ENCODE measurements at regions not wholly inside any gene's neighbourhood (a gene's known extent, or its start where the extent isn't known, plus 50 kb on each side); places are given as distances from the start of the nearest gene placed in this dataset.

DNA sequence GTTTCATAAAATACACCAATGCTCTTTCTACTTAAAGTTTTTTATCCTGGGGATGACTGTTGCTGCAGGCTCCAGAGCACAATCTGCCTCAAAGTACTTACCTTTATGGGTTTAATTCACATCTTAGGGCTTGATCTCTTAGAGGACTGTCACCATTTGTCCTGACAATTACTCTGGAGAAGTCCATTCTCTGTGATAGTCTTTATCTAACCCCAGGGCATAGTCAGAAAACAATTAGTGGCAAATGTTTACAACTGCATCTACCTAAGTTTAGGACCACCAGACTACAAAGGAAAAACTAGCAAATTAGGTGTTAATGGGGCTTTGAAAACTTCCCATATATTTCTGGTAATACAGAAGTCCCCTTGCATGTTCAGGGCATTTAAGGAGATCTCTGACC is 973.5 kb downstream of the JRKL start:
- no peak for TF ChIP-seq JUND (IDR thresholded peaks at IDR 0.05; ENCODE audit: low read depth)
- in situ Hi-C loops (cut with HindIII; ENCODE audit: low pct_unique_long_range_greater_than_20kb, low sequenced_read_pairs), result no loop called here
- no peak for DNase-seq (ENCODE audit: low read depth in 1 of 2, low spot score in 1 of 2)

DNA sequence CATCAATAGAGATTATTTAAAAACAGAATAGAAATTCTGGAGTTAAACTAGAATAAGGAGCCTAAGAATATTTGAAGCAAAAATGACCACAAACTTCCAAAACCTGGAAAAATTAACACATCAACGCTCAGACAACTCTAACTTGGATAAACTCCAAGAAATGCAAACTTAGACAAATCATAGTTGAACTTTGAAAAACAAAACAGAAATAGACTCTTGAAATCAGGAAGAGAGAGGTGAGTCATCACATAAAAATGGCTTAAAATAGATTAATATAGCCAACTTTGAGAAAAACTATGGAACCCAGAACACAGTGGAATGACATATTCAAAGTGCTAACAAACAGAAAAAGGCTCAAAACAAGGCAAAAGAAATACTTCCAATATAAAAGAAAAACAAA is 974.2 kb downstream of the JRKL start:
- TF ChIP-seq JUND (IDR thresholded peaks at IDR 0.05; ENCODE audit: low read depth), result no peak
- in situ Hi-C loops (cut with HindIII; ENCODE audit: low pct_unique_long_range_greater_than_20kb, low sequenced_read_pairs), result no loop called here
- no peak for DNase-seq (ENCODE audit: low read depth in 1 of 2, low spot score in 1 of 2)

DNA sequence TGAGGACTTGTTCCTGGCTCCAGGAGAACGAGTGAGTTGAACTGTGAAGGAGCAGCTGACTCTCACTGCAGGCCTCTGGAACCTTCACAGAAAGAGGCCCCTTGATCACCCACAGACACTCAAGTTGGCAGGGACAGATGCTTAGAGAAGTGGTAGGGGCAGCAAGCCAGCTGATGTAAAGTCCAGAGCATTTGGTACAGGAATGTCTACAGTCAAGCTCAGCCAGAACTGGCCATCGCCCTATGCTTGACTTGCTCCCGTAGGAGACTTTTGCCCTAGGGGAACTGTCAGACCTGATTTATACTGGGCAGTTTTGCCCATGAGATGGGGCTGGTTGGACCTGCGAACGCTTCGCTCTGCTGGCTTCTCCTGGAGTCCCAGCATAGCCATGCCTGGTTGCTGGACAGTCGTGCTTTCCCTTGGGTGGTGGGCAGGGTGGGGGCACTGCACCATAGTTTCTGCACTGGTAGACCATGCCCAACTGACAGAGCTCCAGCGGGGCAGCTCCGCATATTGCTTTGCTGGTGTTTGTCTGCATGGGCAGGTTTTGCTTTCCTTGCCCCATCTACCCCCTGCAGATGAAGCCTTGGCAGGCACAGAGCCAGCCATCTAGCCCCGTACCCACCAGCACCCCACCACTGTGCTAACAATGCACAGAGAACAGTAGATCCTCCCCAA is 977.7 kb downstream of the JRKL start:
- DNase-seq (ENCODE audit: low read depth in 1 of 2, low spot score in 1 of 2), result peak in 1 of 2 experiments; percentile 29
- in situ Hi-C loops (cut with HindIII; ENCODE audit: low pct_unique_long_range_greater_than_20kb, low sequenced_read_pairs), result no loop called here
- no peak for TF ChIP-seq JUND (IDR thresholded peaks at IDR 0.05; ENCODE audit: low read depth)

DNA sequence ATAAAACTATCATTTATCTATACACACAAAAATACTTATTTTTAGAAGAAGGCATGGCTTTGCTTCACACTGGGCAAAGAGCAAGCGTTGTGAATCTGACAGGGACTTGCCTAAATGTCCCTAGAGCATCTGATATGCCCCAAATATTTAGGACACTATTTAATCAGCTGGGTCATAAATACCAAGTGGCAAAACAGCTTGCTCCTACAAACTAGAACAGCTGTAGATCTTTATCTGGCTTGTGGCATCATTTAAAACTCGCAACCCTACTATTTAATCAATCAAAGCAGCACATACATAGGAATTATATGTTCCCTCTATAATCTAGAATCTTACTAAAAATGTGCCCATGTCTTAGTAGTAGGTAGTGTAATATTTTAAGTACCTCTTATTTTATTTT is 999.5 kb downstream of the JRKL start:
- in situ Hi-C loops (cut with HindIII; ENCODE audit: low pct_unique_long_range_greater_than_20kb, low sequenced_read_pairs), result no loop called here
- no peak for TF ChIP-seq JUND (IDR thresholded peaks at IDR 0.05; ENCODE audit: low read depth)
- no peak for DNase-seq (ENCODE audit: low read depth in 1 of 2, low spot score in 1 of 2)

DNA sequence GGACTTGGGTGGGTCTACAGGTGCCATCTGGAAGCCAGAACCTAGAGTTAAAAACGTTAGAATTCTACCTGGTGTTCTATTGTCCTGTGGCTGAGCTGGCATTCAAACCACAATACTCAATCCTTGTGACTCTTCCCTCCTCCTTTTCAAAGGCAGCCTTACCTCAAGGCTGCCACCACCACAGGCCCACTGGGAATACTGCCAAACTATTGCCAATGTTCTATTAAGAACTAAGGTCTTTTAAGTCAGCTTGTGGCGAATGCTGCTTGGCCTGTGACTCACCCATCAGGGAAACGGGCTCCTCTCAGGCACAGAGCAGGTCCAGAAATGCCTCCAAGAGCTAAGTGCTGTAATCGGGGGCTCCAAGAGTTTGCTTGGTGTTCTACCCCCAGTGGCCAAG is 1008.4 kb downstream of the JRKL start:
- no peak for TF ChIP-seq JUND (IDR thresholded peaks at IDR 0.05; ENCODE audit: low read depth)
- in situ Hi-C loops (cut with HindIII; ENCODE audit: low pct_unique_long_range_greater_than_20kb, low sequenced_read_pairs), result no loop called here
- no peak for DNase-seq (ENCODE audit: low read depth in 1 of 2, low spot score in 1 of 2)

- in situ Hi-C loops (cut with HindIII; ENCODE audit: low pct_unique_long_range_greater_than_20kb, low sequenced_read_pairs), result no loop called here
- no peak for DNase-seq (ENCODE audit: low read depth in 1 of 2, low spot score in 1 of 2)
- no peak for TF ChIP-seq JUND (IDR thresholded peaks at IDR 0.05; ENCODE audit: low read depth)
These were observed 1019.3 kb downstream of the JRKL start for GRCh38 chr11:97409141-97409540.

DNA sequence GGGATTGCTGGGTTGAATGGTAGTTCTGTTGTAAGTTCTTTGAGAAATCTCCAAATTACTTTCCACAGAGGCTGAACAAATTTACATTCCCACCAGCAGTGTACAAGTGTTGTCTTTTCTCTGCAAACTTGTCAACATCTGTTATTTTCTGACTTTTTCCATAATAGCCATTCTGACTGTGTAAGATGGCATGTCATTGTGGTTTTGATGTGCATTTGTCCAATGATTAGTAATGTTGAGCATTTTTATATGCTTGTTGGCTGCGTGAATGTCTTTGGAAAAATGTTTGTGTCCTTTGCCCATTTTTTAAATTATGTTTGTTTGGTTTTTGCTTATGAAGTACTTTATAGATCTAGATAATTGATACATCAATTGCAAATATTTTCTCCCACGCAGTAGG is 1025.0 kb downstream of the JRKL start:
- DNase-seq (ENCODE audit: low read depth in 1 of 2, low spot score in 1 of 2), result no peak
- TF ChIP-seq JUND (IDR thresholded peaks at IDR 0.05; ENCODE audit: low read depth), result no peak
- in situ Hi-C loops (cut with HindIII; ENCODE audit: low pct_unique_long_range_greater_than_20kb, low sequenced_read_pairs), result no loop called here

DNA sequence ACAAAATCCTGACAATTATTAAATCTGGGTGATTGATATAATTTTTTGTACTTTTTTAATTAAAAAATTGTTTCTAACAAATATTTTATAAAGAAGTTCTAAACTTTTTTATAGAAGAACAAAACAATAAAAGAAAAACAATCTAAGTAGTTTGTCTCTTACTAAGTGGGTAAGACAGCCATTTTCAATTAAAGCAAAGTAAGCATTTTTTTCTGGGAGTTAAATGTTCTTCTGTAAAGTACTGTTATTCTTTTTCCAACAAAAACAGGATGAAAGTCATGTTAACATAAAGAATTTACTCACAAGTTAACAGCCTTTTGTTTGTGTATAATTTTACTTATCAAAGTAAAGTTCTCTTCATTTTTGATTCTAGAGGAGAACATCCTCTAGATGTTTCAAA is 1029.9 kb downstream of the JRKL start:
- no peak for DNase-seq (ENCODE audit: low read depth in 1 of 2, low spot score in 1 of 2)
- in situ Hi-C loops (cut with HindIII; ENCODE audit: low pct_unique_long_range_greater_than_20kb, low sequenced_read_pairs), result no loop called here

GRCh38 chr11:97428247-97428790 is 1038.5 kb downstream of the JRKL start:
- in situ Hi-C loops (cut with HindIII; ENCODE audit: low pct_unique_long_range_greater_than_20kb, low sequenced_read_pairs), result no loop called here
- no peak for DNase-seq (ENCODE audit: low read depth in 1 of 2, low spot score in 1 of 2)

More for the DNA sequence above, 1029.9 kb downstream of the JRKL start:
- TF ChIP-seq JUND (IDR thresholded peaks at IDR 0.05; ENCODE audit: low read depth), result no peak

GRCh38 chr11:97430877-97431276 is 1041.1 kb downstream of the JRKL start:
- in situ Hi-C loops (cut with HindIII; ENCODE audit: low pct_unique_long_range_greater_than_20kb, low sequenced_read_pairs), result no loop called here
- DNase-seq (ENCODE audit: low read depth in 1 of 2, low spot score in 1 of 2), result no peak
- no peak for TF ChIP-seq JUND (IDR thresholded peaks at IDR 0.05; ENCODE audit: low read depth)

More at GRCh38 chr11:97428247-97428790, 1038.5 kb downstream of the JRKL start:
- TF ChIP-seq JUND (IDR thresholded peaks at IDR 0.05; ENCODE audit: low read depth), result no peak

GRCh38 chr11:97432926-97433325 is 1043.1 kb downstream of the JRKL start:
- no peak for TF ChIP-seq JUND (IDR thresholded peaks at IDR 0.05; ENCODE audit: low read depth)
- in situ Hi-C loops (cut with HindIII; ENCODE audit: low pct_unique_long_range_greater_than_20kb, low sequenced_read_pairs), result no loop called here
- DNase-seq (ENCODE audit: low read depth in 1 of 2, low spot score in 1 of 2), result no peak

DNA sequence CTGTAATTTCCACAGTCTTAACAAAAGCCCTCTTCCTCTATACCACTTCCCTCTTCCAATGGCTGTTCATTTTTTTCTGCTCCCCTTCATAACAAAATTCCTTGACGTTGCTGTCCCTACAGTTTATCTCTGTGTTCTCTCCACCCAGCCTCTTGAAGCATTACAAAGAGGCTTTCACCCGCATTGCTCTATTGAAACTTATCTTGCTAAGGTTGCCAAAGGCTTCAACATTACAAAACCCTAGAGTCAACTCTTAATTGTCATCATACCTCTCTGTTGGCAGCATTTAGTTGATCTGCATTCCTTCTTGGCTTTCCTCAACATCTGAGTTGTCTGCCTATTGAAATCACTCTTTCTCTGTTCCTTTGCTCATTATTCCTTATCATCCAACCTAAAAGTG is 1055.7 kb downstream of the JRKL start:
- DNase-seq (ENCODE audit: low read depth in 1 of 2, low spot score in 1 of 2), result no peak
- in situ Hi-C loops (cut with HindIII; ENCODE audit: low pct_unique_long_range_greater_than_20kb, low sequenced_read_pairs), result no loop called here
- no peak for TF ChIP-seq JUND (IDR thresholded peaks at IDR 0.05; ENCODE audit: low read depth)

DNA sequence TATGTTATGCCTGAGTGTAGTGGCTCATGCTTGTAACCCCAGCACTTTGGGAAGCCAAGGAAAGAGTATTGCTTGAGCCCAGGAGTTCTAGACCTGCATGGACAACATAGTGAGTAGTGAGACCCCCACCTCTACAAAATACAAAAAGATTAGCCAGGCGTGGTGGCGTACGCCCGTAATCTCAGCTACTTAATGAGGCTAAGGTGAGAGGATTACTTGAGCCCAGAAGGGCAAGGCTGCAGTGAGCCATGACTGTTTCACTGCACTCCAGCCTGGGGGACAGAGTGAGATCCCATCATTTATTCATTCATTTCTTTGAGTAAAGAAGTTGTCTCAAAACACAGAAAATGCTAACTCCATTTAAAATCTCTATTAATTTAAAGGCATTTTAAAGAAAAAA is 1061.6 kb downstream of the JRKL start:
- in situ Hi-C loops (cut with HindIII; ENCODE audit: low pct_unique_long_range_greater_than_20kb, low sequenced_read_pairs), result no loop called here
- no peak for TF ChIP-seq JUND (IDR thresholded peaks at IDR 0.05; ENCODE audit: low read depth)
- DNase-seq (ENCODE audit: low read depth in 1 of 2, low spot score in 1 of 2), result no peak

DNA sequence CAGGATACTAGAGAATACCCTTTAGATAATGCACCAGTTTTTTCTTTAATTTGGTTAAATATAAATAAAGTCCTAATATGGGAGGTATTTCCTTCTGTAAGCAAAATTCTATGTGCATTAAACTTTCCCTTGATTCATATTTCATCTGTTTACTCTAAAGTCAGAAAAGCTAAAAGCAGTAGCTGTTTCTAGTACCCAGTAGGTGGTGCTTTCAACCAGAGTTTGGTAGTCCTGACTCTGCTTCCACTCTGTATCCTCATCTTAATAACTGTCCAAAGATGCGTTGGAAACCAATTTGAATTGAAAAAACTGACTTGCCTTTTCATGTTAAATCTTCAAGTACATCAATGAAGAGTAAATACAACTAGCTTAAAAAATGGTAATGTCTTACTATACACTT is 1065.2 kb downstream of the JRKL start:
- peak; percentile 29 to 75 for DNase-seq (ENCODE audit: low read depth in 1 of 2, low spot score in 1 of 2)
- no peak for TF ChIP-seq JUND (IDR thresholded peaks at IDR 0.05; ENCODE audit: low read depth)
- in situ Hi-C loops (cut with HindIII; ENCODE audit: low pct_unique_long_range_greater_than_20kb, low sequenced_read_pairs), result no loop called here

Measured in T47D (cell line).